HG03354 (cell line): ENCODE measurements at regions not wholly inside any gene's neighbourhood (a gene's known extent, or its start where the extent isn't known, plus 50 kb on each side); places are given as distances from the start of the nearest gene placed in this dataset.

Experiments used
- ATAC-seq: cut with Tn5 transposase; IDR thresholded peaks from one replicate; pipeline ENCODE4 v1.9.1; 2021; ENCODE audit warnings: mild to moderate bottlenecking; ENCODE audit not compliant: unreplicated experiment, poor library complexity, severe bottlenecking

DNA sequence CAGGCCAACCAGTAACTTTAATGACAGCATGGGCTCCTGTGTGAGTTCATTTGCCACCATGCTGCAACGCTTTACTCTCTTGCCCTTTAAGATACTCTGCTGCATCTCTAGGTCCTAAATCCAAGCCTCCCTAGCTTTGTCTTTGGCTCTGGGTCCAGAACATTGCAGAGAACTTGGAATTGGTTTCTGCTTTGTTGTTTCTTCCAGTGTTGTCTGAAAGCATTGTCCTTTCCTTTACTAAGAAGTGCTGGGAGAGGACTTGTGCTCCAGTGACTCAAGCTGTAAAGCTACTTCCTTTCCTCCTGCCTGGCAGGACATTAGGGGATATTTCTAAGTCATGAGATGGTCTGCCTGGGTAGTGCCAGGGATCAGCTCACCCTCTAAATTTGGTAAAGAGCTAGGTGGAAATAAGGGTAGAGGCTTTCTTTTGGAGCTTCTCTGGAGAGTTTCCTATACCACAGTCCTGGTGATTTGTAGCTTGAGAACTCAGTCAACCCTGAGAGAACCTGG lies 202.5 kb upstream of the CADM1 start:
- no peak for ATAC-seq

DNA sequence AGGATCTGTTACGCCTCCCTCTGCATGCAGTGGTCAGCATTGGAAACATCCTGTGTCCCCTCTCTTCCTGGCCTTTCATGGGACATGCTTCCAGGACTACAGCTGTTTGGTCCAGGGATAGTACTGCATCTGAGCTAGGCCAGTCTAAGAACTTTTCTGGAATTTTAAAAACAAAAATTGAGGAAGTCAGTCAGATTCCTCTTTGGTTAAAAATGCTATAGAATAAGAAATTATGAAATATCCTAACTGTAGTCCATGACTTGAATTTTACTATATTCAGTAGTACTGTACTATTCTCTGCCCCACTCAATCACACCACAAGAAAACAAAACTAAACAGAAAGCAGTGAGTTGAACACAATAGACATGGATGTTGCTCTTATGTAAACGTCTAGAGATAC lies 201.0 kb upstream of the CADM1 start:
- ATAC-seq, result no peak

DNA sequence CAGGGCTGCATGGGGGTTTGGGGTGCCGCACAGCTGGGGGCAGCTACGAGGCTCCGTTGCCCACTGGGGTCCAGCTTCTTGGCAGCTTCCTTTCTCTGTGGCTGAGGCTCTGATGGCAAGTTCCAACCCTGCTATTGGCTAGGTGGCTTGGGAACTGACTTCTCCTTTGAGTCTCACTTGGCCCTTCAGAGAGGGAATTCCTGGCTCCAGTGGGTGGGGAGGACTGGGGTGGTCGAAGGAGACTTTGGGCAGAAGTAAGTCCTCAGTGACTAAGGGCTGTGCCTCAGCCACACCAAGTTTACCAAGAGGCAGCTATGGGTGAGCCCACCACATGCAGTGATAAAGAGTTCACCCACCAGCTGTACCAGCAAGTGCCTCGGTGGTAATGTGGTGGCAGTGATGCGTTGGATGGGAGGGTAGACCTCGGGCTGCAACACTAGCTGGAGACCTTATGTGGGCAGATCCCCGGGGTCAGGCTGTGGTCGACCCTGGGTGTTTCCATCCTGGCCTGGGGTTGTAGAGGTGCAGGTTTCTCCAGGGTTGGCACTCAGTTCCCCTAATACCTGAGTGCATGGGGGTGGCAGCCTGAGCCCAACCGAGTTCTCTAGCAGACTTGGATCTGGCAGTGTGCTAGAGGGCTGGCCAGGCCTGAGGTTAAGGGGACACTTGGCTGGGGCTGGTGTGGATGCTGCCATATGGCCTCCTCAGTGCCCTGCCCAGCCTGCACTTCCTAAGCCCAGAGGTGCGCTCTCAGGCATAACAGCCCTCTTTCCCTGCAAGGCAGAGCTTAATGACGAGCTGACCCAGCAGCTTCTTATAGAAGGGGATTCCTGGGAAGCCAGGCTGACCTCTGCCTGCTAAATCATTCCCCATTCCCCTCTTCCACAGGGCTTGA lies 197.0 kb upstream of the CADM1 start:
- no peak for ATAC-seq

DNA sequence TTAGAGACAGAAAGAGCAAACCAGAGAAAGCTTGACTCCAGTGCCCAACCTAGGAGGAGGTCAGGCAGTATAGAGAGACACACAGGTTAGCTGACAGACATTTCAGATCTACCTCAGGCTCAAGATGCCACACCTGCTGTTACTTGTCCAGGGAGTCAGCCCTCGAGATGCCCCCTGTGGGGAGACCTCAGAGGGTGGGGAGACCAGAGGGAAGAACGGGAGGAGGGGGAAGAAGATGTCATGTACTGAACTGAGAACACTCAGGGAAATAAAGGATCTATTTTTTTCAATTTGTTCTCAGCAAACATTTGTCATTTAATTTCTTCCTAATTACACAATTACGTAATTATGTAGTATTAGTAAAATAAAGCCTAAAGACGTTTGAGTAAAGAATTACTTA lies 196.3 kb upstream of the CADM1 start:
- ATAC-seq, result no peak

DNA sequence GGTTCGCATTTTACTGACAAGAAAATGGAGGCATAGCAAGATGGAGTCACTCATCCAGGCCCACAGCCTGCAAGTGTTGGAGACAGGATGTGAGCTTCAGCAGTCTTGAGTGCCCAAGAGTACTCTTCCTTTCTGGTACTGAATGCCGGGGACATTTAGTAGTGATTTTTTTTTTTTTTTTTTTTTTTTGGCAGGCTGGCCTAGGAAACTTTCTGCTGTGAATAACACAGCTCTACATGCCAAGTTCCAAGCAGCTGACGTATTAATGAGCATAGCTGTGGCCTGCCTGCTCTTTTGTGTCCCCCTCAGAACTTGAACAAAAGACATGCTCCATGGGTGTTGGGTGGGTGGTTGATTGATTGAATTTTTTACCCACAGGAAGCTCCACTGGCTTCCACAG lies 195.5 kb upstream of the CADM1 start:
- ATAC-seq, result no peak

DNA sequence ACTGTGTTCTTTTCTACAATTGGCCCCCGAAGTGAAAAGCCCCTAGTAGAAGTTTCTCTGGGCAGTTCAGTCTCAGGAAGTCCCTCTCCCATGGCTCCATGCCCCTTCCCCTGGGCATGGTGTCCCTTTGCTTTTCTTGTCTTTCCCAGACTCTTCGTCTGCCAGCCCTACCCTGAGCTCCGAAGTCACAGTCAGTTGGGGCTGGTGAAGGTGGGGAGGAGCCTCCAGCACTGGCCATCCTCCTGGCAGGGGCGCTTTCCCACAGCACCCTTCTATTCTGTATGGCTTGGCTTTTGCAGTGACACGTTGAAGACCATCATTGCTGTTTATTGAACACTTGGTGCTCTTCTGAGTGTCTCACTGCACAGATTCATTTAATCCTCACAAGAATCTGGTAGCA lies 195.1 kb upstream of the CADM1 start:
- no peak for ATAC-seq

DNA sequence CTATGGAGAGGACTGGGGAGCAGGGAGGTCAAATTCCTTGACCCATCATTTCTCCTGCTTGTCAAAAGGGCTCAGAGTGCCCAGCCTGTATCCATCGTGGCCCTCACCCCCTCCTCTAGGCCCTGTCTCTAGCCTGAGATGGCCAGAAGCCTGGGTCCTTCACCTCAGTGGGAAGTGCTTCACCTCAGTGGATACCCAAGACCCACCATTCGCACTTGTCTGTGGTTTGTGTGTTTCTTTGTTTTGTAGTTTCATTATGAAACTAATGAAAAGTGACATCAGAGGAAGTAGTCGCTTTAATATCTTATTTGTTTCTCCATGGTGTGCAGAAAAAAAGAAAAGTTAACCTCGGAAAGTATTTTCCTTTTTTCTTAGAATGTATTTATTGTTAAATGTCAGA lies 194.0 kb upstream of the CADM1 start:
- no peak for ATAC-seq

DNA sequence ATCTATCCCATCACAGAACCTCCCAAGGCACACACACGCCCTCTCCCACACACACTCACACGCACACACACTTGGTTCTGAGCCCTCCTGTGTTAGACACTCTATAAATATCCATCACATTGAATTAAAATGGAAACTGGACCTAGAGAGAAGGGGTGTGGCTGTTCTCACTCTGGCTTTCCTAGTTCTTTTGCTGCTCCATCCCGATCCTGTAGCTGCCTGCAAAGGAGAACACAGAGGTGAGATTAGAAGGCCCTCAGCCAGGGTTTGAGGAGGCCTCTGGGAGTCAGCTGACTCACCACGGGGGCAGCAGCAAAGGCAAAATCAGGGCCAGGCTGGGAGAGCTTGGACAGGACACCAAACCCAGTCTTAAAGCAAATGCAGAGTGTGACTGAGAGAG lies 192.3 kb upstream of the CADM1 start:
- no peak for ATAC-seq

DNA sequence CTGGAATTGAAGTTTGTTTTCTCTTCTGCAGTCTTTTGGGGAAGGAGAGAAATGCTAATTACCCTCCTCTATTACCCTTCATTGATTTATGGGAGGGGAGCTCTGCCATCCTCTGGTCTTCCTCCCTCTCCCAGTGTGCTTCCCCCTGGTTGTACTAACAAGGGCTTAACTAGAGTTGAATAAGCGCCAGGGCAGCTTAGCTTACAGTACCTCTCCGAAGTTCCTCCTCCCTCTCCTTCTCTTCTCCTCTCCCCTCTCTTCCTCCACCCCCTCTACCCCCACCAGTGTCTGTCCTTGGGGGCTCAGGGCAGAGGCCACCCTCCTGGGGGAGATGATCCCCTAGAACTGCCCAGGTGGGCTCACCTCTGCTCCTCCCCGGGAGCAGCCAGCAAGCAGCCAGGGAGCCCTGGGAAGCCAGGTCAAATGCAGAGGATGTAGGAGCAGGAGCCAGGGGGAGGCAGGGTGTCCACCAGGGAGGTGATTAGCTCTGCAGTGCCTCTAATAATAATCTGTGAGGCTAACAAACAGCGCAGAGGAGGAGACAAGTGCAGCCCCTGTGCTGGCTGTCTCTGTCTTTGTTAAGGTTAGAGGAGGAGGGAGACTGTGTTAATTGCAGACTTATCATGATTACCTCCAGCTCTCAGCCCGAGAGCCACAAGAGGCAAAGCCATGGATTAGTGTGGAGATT lies 191.6 kb upstream of the CADM1 start:
- no peak for ATAC-seq

DNA sequence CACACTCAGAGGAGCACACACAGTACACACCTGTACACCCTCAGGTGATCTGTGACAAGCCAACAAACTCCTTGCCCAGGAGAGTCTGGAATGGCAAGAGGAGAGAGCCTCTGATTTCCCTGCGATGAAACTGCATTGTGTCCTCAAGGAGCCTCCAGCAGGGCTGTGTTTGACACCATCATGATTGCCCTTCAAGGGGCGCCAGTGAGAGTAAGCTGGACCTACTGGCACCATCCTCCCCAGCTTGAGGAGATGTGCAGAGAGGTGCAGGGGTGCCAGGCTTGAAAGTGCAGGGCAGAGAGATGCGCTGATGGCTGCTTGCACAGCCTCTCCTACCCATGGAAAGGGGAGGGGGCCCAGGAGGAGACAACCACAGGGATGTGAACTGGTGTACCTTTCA lies 188.8 kb upstream of the CADM1 start:
- ATAC-seq, result no peak

DNA sequence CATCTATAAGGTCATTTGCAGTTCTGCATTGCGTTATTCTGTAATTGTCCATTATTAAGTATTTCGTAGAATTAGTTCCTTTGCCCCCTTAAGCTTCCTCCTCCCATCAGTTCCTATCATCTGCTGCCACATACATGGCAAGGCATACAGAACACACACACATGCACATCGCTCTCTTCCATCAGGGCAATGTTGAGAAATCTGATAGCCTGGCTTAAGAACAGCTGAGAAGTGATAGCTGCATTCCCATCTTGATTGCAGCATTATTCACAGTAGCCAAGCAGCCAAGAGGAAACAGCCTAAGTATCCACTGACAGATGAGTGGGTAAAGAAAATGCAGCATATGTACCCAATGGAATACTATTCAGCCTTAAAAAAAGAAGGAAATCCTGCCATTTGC lies 186.8 kb upstream of the CADM1 start:
- ATAC-seq, result no peak

DNA sequence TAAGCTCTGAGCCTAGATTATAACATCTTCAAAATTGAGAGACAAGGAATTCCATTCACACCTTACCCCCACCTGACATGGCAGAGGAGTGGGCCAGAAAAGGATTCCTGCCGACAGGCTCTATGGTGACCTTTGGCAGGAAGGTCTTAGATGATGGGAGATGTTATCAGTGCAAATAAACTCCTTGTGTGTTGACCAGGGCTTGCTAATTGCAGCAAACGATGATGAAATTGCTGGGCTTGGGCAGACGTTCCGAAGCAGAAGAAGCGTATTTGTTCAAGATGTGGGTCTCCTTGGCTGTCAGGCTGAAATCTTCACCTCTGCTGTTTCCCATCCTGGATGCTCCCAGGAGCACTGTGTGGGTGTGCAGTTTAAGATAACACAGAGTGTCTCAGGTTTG lies 183.7 kb upstream of the CADM1 start:
- no peak for ATAC-seq

DNA sequence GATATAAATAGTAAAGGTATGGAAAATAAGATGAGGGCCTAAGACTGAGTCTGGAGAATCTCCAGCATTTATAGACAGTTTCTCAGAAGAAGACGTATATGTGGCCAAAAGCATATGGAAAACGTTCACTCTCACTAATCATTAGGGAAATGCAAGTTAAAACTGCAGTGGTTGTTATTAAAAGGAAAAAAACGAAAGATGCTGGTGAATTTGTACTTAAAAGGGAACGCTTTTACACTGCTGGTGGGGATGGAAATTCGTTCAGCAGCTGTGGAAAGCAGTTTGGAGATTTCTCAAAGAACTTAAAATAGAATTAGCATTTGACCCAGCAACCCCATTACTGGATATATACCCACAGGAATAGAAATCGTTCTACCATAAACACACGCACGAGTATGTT lies 180.5 kb upstream of the CADM1 start:
- ATAC-seq, result no peak

DNA sequence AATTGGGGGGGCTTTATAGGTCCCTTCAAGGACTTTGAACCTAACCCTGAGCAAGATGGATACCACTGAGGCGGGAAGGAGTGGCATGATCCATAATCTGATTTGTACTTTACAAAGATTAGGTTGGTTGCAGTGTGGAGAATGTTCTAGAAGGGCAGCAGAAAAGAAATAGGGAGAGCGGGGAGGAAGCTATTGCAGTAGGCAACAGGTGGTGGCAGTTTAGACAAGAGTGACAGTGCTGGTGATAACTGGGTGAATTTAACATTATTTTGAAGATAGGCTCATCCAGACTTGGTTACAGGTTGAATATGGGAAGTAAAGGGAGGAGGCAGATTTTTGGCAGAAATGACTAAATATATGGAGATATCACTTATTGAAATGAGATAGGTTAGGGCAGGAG lies 179.9 kb upstream of the CADM1 start:
- ATAC-seq, result no peak

DNA sequence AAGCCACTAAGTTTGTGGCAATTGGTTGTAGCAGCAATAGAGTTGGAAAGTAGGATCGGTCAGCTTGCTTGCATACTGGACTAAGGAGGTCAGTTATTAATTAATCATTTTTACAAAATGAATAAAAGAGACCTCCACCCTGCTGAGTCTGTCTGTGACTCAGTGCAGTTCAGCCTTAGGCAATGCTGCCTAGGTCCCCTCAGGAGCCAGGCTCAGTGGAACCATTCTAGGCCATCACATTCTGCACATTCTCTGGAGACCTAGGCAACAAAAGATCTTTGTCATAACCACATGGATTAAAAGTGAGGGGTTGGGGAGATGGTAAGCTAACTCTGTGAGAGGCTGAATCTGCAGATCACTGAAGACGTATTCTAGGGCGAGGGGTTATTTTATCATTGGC lies 178.7 kb upstream of the CADM1 start:
- no peak for ATAC-seq

DNA sequence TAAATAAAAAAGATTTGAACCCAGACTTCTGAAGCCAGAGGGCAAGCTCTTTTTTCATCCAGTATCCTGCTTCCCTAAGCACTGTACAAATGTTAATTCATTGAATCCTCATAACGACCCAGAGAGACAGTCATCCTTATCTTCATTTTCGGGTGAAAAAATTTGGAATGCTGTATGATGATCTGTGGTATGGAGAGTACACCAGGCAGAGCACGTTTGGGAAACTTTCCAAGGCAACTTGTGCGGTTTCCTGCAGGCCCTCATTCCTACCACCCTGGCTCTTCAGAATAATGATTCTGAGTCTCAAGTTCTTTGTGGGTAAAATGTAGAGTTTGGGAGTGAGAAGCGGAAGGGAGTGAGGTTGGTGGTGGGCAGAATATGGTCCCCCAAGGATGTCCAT lies 177.9 kb upstream of the CADM1 start:
- no peak for ATAC-seq

DNA sequence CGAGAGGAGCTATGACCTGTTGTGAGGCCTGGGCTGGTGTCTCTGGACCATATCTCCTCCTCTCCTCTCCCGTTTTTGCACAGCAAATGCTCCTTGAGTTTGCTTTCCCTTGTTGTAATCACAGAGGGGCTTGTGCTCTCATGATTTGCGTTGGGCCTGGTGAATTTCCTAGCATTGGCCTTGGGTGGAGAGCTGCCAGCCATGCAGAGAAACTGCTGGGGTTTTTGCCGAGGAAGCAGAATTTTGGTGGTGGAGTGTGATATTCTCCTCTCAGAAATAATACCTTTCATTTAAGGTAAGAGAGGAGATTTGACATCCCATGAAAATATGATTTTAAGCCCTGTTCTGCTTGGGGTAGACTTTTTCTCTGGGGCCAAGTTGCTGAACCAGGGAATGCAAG lies 175.7 kb upstream of the CADM1 start:
- no peak for ATAC-seq

DNA sequence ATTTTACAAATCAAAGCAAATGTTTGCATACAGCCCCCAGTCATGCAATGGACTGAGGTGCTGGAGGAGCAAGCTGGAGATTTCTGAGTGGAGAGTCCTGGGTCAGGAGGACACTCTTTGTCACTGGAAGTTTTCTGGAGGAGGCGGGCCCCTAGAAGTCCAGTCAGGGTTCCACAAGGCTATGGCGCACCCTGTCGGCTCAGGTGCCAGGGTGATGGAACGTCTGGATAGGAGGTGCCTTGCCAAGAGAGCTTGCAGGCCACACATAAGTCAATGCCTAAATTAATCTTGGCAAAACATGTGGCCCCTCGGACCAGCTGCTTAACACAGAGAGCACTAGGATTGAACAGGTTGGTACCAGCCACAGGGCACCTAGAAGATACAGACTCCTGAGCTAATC lies 174.7 kb upstream of the CADM1 start:
- ATAC-seq, result no peak

DNA sequence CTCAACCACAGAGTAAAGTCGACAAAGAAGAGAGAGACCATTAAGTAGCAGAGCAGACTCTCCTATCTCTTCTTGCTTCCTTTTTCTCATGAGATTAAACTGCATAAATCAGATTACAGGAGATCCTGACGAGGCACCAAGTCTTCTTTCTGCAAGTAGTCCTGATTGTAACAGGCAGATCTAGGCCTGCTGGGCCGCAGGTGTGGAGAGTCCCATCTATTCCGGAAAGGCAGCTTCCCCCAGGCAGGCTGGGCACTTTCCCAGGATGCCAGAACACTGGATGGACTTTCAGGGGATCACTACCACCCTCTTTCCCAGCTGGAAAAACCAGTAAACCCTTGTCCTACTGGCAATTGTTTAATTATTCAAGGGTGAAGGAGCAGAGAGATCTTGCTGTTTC lies 173.0 kb upstream of the CADM1 start:
- no peak for ATAC-seq

DNA sequence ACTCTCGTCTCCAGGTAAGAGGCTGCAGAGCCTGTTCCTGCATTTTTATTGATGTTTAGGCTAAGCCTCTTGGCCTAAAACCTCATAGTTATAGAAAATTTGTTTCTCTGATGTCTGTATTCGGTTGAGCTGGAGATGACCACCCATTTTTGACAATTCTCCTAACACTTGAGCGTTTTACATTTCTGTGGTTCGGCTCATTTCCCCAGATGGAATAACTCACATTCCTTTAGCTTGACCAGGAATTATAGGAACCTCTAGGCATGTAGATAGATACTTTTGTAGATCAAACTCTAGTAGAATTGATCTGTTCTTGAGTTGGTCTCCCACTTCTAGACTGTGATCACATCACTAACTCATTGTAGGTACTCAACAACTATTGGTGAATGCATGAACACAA lies 172.6 kb upstream of the CADM1 start:
- no peak for ATAC-seq

DNA sequence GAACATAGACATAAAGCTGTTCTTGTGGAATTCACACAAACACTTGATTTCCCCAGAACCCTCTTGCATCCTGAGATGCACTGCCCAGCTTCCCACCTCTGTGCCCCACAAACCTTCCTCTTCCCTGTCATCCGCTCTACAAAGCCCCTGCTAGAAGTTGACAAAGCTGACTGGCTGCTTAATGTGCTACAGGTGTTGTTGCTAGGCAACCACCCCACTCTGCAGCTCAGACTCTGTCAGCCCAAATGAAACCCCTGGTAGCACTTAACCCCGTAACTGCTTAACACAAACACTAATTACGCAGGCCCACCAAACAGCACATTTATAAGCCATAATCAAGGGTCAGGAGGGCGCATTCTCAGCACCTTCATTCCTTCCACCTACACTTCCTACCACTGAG lies 172.0 kb upstream of the CADM1 start:
- ATAC-seq, result no peak
